Stimulated activated CD4-positive, alpha-beta T cell treated with anti-CD3 and anti-CD28 coated beads, Interleukin-12 subunit alpha, Interleukin-12 subunit beta, amount 100 ng/mL, for 24 hours (primary cell): ENCODE measurements at regions not wholly inside any gene's neighbourhood (a gene's known extent, or its start where the extent isn't known, plus 50 kb on each side); places are given as distances from the start of the nearest gene placed in this dataset.
"Not testable (repeated sequence)": the region's sequence is repeated elsewhere in the genome, so short reads cannot be mapped to it uniquely, and the experiment has no call there.

ENCODE experiments used
- DNase-seq, 2 experiments: peaks; one replicate each; pipeline ENCODE4 v3.0.0-alpha.2; 2020; ENCODE audit warnings: low read depth in 2 of 2

DNA sequence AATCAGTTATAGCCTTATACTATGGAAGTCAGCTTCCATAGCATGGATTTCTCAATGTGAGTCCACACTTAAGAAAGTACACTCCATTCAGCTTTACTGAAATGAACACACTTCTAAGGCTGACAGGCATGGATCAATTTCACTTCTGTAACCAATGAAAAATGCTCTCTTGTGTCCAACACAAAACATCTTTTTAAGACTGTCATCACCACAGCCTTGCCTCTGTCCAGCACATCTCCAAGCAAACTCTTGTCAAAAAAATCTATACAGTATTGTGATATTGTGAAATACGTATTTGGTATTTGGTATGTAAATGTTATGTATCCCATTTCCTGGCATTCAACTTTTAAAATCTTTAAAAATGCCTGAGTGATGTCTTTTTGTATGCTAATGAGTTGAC, 208.7 kb downstream of the RAP2B start:
- no peak for DNase-seq

DNA sequence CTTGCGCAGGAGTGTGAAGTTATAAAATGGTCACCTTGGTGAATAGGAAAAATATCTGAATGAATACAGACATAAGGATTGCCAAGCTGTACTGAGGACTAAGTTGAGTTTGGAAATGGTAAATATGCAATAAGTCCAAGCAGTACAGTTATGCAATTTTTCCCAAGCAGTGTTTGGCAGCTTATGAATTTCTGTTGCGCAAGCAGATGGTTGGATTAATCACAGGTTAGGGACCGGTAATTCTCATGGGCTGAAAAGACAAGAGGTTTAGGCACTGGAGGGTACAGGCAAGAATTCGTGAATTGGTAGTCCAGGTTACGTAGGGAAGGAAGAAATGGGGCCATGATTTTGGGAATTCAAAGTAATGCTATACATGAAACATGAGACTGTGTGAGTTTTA, 210.3 kb downstream of the RAP2B start:
- DNase-seq: no peak

DNA sequence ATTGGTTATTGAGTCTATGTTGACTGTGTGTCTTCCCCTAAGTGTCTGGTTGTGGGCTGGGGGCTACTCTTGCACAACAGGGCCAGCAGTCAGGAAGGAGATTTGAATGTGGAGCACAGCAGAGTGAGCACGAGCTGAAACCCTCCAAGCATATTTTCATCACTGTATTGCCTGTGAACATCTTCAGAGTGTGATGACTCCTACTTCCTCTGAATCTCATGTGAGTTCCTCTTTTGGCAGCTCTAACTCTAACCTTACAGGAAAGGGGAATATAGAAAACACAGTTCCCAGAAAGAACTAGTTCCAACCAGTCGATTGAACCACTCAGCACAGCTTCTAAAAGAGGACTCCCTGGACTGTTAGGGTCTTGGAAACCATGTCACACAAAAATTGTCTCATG, 211.6 kb downstream of the RAP2B start:
- DNase-seq: no peak

DNA sequence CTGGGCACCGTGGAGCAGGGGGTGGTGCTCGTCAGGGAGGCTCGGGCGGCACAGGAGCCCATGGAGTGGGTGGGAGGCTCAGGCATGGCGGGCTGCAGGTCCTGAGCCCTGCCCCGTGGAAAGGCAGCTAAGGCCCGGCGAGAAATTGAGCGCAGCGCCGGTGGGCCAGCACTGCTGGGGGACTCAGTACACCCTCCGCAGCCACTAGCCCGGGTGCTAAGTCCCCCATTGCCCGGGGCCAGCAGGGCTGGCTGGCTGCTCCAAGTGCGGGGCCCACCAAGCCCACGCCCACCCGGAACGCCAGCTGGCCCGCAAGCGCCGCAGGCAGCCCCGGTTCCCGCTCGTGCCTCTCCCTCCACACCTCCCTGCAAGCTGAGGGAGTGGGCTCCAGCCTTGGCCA, 216.3 kb downstream of the RAP2B start:
- DNase-seq: not testable (repeated sequence)

DNA sequence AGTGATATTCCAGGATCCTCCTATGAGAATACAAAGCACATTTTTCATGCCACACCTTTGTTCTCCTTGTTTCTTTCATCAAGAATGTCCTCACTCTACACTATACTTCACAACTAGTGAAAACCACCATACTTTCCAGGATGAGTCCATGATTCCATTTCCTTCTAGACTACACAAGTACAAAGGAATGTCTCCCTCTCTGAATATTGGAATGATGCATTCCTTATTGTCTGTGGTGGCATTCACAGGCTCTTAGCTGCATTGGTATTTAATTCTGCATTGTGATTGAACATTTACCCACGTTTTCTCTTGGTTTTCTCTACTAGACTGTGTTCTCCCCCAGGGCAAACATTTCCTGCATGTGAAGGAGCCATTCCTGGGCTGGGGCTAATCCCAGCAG, 217.5 kb downstream of the RAP2B start:
- DNase-seq: no peak

DNA sequence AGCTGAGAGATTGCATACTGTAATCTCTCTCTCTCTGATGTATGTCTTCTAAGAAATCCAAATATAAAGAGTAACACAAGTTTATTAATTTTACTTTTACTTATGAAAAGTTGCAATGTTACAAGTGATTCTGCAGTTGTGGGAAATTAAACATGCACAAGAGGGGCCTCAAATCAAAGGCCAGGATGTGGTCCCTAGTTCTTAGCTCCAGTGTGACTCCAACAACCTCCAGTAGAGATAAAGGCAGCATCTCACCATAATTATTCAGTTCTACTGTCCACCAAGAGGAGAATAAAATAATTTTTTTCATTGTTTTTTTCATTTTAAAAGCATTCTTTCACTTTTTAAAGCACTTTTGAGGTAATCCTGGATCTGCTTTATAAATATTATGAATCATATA, 223.3 kb downstream of the RAP2B start:
- DNase-seq: no peak

DNA sequence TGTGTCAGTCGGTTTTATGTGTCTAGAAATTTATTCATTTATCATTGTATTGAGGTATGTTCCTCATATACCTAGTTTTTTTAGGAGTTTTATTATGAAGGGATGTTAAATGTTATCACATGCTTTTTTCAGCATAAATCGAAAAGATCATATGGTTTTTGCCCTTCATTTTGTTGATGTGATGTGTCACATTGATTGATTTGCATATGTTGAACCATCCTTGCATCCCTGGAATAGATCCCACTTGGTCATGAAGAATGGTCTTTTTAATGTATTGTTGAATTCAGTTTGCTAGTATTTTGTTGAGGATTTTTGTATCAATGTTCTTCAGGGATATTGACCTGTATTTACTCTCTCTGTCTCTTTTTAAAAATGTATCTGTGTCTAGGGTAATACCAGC, 230.3 kb downstream of the RAP2B start:
- DNase-seq: no peak

DNA sequence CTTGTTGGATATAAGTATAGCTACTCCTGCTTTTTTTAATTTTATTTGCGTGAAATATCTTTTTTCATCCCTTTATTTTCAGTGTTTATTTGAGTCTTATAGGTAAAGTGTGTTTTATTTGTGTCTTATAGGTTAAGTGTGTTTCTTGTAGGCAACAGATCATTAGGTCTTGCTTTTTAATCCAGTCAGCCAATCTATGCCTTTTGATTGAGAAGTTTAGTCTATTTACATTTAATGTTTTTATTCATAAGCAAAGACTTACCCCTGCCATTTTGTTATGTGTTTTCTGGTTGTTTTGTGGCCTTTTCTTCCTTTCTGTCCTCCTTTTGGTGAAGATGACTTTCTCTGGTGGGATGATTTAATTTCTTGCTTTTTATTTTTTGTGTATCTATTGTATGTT, 232.0 kb downstream of the RAP2B start:
- no peak for DNase-seq

DNA sequence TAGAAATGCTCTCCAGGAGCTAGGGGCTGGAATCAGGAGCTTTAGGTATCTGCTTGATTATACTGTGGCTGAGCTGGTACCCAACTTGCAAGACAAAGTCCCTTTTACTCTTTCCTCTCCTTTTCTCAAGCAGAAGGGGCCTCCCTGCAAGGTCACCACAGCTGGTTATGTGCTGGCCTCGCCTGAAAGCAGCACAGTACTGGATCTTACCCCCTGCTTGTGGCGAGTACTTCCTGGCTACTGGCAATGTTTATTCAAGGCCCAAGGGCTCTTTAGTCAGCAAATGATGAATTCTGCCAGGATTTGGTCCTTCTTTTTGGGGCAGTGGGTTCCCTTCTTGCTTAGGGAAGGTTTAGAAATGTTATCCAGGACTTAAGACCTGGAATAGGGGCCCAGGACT, 234.6 kb downstream of the RAP2B start:
- DNase-seq: no peak

DNA sequence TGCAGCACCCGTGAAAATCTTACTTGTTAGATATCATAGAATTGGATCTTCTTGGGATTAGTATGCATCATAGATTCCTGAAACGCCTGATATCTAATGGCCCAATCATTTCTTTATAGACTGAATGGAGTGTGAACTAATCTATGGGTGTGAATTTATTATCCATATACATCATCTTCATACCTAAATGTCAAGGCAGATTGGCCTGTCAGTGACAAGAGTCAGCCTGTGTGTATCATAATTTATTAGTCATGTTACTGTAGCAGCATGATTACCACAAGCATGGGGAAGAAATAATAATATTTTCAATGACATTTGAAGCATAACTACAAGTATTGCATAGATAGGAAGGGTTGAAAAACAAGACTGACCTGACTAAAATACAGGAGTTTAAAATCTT, 235.8 kb downstream of the RAP2B start:
- no peak for DNase-seq

DNA sequence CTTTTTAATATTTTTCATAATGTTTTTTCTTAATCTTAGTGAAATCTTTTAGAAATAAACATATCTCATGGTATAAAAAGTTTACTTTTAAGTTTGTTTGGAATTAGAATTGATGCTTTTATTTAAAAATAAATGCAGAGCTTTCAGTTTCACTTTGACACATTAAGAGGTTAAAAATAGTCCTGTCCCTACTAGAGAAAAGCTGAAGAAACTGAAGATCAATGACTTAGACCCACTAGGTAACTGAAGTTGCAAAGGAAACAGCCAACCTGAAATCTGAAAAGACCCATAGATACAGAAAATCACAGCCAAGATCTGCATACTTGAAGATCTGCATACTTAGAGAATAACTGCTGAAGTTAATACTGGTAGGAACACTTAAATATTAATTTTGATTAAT, 237.6 kb downstream of the RAP2B start:
- no peak for DNase-seq

DNA sequence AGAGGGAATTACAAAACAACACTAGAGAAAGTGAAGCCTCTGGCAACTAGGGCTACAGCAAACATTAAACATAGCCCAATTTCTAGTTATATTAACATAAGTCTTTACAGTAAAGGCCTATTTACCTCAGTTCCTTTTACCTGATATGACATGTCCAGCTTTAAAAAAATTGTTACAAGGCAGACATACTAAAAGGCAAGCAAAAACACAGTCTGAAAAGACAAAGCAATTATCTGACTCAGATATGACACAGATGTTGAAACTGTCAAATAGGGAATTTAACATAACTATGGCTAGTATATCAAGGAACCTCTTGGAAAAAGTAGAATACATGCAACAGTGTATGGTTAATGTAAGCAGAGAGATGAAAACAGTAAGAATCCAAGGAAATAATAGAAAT, 238.6 kb downstream of the RAP2B start:
- DNase-seq: no peak

DNA sequence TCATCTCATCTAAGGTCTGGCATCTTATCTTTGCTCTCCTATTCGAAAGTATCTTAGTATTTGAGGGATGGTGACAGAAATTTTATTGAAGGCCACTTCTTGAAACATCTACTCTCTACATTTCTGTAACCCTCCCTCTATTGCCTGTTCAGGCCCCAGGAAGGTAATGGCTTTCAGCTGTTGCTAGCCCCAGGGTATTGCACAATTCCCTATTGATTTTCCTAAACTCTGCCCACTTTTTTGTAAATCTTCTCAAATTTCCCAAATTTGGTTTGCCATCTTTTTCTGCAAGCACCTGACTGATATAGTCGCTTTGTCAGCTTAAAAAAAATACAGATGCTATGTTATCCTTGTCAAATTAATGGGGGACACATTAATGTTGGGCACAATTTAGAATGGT, 242.1 kb downstream of the RAP2B start:
- DNase-seq: no peak

DNA sequence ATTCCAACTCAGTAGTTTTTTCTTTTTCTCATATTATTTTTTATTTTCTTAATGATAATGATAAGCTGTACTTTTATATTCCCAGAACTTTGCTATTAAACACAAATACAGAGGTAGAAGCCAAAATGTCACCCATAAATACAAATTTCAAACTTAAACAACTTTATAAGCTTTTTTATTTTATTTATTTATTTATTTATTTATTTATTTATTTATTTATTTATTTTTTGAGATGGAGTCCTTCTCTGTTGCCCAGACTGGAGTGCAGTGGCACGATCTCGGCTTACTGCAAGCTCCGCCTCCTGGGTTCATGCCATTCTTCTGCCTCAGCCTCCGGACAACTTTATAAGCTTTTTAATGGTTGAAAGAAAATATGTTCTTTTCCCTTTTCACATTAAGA, 243.3 kb downstream of the RAP2B start:
- DNase-seq: not testable (repeated sequence)

DNA sequence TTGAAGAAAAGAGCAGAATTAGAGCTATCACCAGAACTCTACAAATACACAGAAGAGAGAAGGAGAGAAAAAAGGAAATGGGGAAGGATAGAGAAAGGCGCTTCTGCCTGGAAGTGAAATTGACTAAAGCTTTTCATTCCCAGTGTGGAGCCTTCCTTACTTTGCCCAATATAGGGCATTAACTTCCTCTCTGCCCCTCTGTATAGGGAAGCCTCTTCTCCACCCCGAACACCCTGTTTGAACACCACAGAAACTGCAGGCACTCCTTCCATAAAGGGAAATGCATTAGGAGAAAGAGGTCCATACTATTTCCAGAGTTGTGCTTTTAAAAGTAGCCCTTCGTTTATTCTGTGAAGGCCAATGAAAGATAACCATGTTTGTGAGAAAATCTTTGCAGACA, 248.5 kb downstream of the RAP2B start:
- DNase-seq: no peak

DNA sequence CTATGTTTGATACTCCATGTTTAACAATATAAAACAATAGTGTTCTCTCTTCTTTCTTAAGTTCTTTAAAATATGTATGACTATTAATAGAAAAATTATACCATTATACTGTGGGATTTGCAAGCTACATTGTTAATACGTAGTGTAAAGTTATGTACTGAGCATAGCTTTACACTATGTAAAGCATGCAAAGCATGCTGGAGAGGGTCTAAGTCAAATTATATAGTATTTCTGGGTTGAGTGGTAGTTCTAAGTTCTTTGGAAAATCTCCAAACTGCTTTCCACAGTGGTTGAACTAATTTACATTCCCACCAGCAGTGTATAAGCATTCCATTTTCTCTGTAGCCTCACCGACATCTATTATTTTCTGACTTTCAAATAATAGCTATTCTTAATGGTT, 253.0 kb downstream of the RAP2B start:
- no peak for DNase-seq

DNA sequence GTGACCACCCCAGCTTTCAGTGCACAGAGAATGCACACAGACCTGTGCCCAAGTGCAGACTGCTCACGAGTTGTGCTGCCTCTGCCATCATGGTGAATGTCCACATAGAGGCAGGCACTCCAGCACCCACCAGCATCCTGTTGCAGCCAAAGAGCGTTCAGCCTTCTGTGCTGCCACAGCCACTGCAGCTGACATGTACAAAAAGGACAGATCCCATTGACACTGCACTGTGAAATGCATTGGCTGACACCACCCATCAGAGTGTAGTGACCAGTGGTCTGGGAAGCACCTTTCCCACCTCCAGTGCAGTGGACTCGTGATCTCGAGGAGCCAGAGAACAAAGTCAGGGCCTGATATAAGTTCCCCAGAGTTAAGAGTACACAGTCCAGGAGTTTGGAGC, 260.3 kb downstream of the RAP2B start:
- DNase-seq: no peak

DNA sequence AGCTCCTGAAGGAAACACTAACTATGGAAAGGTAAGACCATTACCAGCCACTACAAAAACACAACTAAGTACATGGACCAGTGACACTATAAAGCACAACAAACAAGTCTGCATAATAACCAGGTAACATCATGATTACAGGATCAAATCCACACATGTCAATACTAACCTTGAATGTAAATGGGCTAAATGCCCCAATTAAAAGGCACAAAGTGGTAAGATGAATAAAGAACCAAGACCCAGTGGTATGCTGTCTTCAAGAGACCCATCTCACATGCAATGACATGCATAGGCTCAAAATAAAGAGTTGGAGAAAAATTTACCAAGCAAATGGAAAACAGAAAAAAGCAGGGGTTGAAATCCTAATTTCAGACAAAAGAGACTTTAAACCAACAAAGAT, 261.8 kb downstream of the RAP2B start:
- not testable (repeated sequence) for DNase-seq

DNA sequence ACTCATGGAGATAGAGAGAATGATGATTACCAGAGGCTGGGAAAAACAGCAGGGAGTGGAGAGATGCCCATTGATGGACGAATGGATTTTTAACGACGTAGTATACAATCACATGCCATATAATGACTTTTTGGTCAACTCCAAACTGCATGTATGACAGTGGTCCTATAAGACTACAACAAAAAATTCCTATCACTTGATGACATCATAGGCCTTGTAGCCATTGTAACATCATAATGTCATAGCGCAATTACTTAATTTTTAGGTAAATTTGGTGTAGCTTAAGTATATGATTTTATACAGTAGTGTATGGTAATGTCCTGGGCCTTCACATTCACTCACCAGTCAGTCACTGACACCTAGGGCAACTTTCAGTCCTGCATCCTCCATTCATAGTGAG, 264.3 kb downstream of the RAP2B start:
- DNase-seq: no peak

DNA sequence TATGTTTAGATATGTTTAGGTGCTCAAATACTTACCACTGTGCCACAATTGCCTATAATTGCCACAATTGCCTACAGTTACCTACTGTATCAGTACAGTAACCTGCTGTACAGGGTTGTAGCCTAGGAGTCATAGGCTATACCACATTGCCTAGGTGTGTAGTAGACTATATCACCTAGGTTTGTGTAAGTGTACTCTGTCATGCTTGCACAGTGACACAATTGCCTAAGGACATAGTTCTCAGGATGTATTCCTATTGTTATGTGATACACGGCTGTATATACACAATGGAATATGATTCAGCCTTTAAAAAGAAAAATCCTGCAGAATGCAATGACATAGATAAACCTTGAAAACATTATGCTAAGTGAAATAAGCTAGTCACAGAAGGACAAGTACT, 264.8 kb downstream of the RAP2B start:
- no peak for DNase-seq

DNA sequence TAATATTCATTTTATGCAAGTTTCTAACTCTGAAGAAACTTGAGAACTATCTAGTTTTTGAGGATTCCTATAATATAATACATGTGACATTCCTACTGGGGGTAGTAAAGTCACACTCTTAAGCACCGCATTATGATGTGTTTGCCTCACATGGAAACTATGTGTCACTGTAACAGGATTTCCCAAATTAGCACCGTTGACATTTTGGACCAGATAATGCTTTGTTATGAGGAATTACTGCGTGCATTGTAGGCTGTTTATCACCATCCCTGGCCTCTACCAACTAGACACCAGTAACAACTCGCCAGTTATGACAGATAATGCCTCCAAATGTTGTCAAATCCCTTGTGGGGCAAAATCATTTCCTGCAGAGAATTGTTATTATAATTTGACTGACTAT, 267.8 kb downstream of the RAP2B start:
- no peak for DNase-seq

DNA sequence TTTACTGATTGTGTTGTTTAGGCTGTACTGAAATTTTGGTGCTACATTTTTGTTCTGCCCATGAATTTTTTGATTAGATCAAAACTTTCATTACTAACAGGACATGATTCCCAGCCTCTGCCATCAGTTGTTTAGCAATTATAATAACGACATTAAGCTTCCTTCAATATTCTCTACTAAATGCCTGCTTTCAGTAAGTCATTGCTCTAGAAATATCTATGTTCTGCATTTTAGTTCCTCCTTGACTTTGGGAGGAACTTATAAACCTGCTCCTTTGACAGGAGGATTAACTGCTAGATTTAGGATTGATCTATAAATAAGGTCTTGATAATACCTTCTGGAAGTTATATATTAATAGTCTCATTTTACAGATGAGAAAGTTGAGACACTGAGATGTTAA, 269.1 kb downstream of the RAP2B start:
- no peak for DNase-seq

DNA sequence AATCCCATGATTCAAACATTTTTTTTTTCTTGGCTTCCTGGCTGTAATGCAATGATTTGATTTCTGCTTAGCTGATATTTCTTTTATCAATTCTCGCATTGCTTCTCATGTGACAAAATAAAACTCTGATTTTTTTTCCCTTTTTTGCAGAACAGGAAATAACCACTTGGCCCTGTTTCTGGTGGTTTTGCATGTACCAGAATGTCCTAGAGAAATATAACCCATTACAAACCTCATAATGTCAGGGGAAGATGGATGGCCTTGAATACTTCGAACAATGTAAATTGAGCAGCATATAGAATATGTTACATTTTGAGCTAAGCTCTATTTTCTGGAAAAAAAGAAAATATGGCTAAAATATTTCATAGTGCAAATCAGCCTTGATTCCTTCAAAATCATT, 275.6 kb downstream of the RAP2B start:
- no peak for DNase-seq

DNA sequence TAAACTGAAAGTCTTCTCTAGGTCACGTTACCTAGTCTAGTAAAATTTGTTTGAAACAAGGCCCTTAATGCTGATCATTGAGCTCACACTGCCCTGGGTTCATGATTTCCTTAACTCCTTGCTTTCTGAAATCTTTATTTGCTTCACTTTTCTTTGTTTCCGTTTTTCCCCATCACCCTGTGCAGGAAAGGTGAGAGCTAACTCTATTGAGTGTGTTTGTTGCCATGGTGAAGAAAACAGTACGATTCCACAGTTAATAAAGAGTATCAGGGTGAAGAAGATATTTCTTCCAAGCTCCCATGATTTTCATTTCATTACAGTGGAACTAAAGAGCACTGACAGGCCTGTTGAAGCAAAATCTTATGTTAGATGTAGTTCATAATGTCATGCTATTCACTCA, 276.2 kb downstream of the RAP2B start:
- DNase-seq: no peak

DNA sequence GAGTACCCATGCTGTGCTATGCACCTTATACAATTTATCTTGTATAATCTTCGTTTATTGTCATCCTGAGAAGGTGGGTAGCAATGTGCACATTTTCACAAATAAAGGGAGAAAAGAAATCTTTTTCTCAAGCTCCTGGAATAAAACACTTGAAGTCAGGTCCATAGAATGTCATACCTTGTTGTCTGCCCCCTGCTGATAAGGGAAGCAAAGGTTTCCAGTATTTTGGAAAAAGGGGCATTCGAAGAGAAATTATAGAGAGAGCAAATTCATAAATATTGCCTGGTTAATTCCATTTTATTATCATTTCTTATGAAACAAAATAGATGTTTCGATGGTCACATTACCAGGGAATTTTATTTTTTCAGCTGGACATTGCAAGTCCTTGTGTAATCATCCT, 277.8 kb downstream of the RAP2B start:
- DNase-seq: no peak
